Fibroblast of lung (primary cell): ENCODE measurements at regions not wholly inside any gene's neighbourhood (a gene's known extent, or its start where the extent isn't known, plus 50 kb on each side); places are given as distances from the start of the nearest gene placed in this dataset.

Experiments
- DNase-seq, 2 donors: peaks; one replicate each; pipeline versions ENCODE4 v3.0.0 to v3.0.0-alpha.2; 2010; ENCODE audit warnings: low read depth in 2 of 2
- H2AFZ ChIP-seq: 2 replicates; pipeline ENCODE4 v1.5.1; 2012; ENCODE audit warnings: low read length, control low read depth, inconsistent platforms
- H3K27ac ChIP-seq: 2 replicates; pipeline ENCODE4 v1.5.1; 2011; ENCODE audit warnings: low read length, control low read depth; ENCODE audit not compliant: insufficient read depth
- H3K27me3 ChIP-seq: 2 replicates; pipeline ENCODE4 v1.5.1; 2011; ENCODE audit warnings: mild to moderate bottlenecking, low read length; ENCODE audit not compliant: control insufficient read depth, insufficient read depth
- H3K36me3 ChIP-seq: 2 replicates; pipeline ENCODE4 v1.5.1; 2011; ENCODE audit warnings: low read length; ENCODE audit not compliant: control insufficient read depth, insufficient read depth
- H3K4me1 ChIP-seq: 2 replicates; pipeline ENCODE4 v1.5.1; 2011; ENCODE audit warnings: low read length; ENCODE audit not compliant: control insufficient read depth, insufficient read depth; ENCODE audit errors: extremely low read depth
- H3K4me2 ChIP-seq: 2 replicates; pipeline ENCODE4 v1.5.1; 2011; ENCODE audit warnings: low read length, control low read depth; ENCODE audit not compliant: insufficient read depth; ENCODE audit errors: extremely low read depth
- H3K4me3 ChIP-seq, 4 experiments: fragments of 200-600 bp in 1 of 4; sonication (generic) in 1 of 4; replicated peaks in 1 of 4; 2 replicates each; pipeline ENCODE4 v1.5.1; 2011 to 2016; ENCODE audit warnings: low read length in 4 of 4, low read depth in 3 of 4, mild to moderate bottlenecking in 3 of 4, control low read depth in 2 of 4, inconsistent platforms in 1 of 4, mixed read lengths in 1 of 4; ENCODE audit not compliant: insufficient read depth in 1 of 4; ENCODE audit errors: control extremely low read depth in 1 of 4
- H3K79me2 ChIP-seq: 2 replicates; pipeline ENCODE4 v1.5.1; 2012; ENCODE audit warnings: mild to moderate bottlenecking, low read length, inconsistent platforms; ENCODE audit not compliant: control insufficient read depth, insufficient read depth
- H3K9ac ChIP-seq: 2 replicates; pipeline ENCODE4 v1.5.1; 2011; ENCODE audit warnings: mild to moderate bottlenecking, low read length, control low read depth; ENCODE audit not compliant: insufficient read depth
- H3K9me3 ChIP-seq: 2 replicates; pipeline ENCODE4 v1.5.1; 2012; ENCODE audit warnings: low read depth, low read length; ENCODE audit not compliant: control insufficient read depth, insufficient read depth
- H4K20me1 ChIP-seq: 2 replicates; pipeline ENCODE4 v1.5.1; 2011; ENCODE audit warnings: low read length; ENCODE audit not compliant: control insufficient read depth, insufficient read depth; ENCODE audit errors: extremely low read depth
- CTCF ChIP-seq, 2 donors: IDR thresholded peaks in 1 of 2; conservative IDR thresholded peaks in 1 of 2; 1 replicate in 1 of 2; 2 replicates in 1 of 2; pipeline ENCODE4 v1.5.1; 2011 to 2012; ENCODE audit warnings: low read length in 2 of 2, control low read depth in 1 of 2, inconsistent platforms in 1 of 2, low read depth in 1 of 2, mild to moderate bottlenecking in 1 of 2
- EZH2 ChIP-seq: IDR thresholded peaks from 2 replicates; pipeline ENCODE4 v1.5.1; 2012; ENCODE audit warnings: low read length, control low read depth, mild to moderate bottlenecking; ENCODE audit errors: missing control alignments

GRCh38 chr6:112774319-112774718 lies 427.2 kb downstream of the RFPL4B start:
- H3K9ac ChIP-seq = no peak overlapping the region
- TF ChIP-seq CTCF (conservative IDR thresholded peaks at IDR 0.05 in 1 of 2, IDR thresholded peaks at IDR 0.05 in 1 of 2; ENCODE audit: low read depth in 1 of 2, low read length in 2 of 2) (no peak), EZH2 (no peak)
- DNase-seq = no peak
- no peak overlapping the region for H2AFZ ChIP-seq
- no peaks in the 10 kb centered on the region for H3K9me3 ChIP-seq
- H3K27me3 ChIP-seq = no peaks in the 10 kb centered on the region
- no peak overlapping the region for H3K4me2 ChIP-seq
- no peaks in the 10 kb centered on the region for H3K79me2 ChIP-seq
- H3K27ac ChIP-seq = no peak overlapping the region
- no peaks in the 10 kb centered on the region for H4K20me1 ChIP-seq
- no peaks in the 10 kb centered on the region for H3K4me1 ChIP-seq
- no peaks in the 10 kb centered on the region for H3K36me3 ChIP-seq
- H3K4me3 ChIP-seq = no peak overlapping the region

DNA sequence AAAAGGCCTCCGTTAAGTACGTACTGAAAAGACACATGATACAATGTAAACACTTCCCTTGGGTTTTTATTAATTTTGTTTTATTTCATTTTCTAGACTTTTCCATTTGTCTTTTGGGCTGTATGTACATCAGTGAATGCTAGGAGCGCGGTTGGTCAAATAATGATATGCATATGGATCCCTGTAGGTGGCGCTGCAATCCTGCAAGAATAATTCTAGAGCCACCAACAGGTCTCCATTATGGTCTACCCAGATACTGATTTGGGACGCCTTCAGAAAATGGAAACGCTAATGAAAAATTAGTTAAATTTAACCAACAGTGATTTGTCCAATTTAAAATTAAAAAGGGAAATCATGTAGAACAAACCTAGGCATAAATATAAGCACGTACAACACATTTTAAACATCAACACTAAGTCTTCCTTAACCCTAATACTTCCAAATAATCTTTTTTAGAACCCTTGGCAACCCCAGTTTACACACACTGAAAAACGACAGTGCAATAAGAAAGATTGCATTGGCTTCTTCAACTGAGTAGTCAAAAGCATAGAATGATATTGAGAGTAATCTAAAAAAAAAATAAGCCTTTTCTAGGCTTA lies 433.5 kb downstream of the RFPL4B start:
- no peak overlapping the region for H3K4me3 ChIP-seq
- no peak for TF ChIP-seq EZH2
- peak; percentile 67 to 73 for TF ChIP-seq CTCF (conservative IDR thresholded peaks at IDR 0.05 in 1 of 2, IDR thresholded peaks at IDR 0.05 in 1 of 2; ENCODE audit: low read depth in 1 of 2, low read length in 2 of 2)
- H3K9me3 ChIP-seq = no peaks in the 10 kb centered on the region
- H3K9ac ChIP-seq = no peak overlapping the region
- no peaks in the 10 kb centered on the region for H3K4me1 ChIP-seq
- no peak overlapping the region for H3K27ac ChIP-seq
- no peaks in the 10 kb centered on the region for H3K36me3 ChIP-seq
- no peaks in the 10 kb centered on the region for H4K20me1 ChIP-seq
- peak; percentile 78 to 89 for DNase-seq
- H3K4me2 ChIP-seq = no peak overlapping the region
- no peaks in the 10 kb centered on the region for H3K79me2 ChIP-seq
- H2AFZ ChIP-seq = no peak overlapping the region
- no peaks in the 10 kb centered on the region for H3K27me3 ChIP-seq

GRCh38 chr6:112781241-112781640 lies 434.1 kb downstream of the RFPL4B start:
- Histone ChIP-seq H3K79me2 (no peaks in the 10 kb centered on the region), H3K27me3 (no peaks in the 10 kb centered on the region), H3K4me2 (no peak overlapping the region), H2AFZ (no peak overlapping the region), H3K36me3 (no peaks in the 10 kb centered on the region), H3K9me3 (no peaks in the 10 kb centered on the region), H3K4me1 (no peaks in the 10 kb centered on the region), H4K20me1 (no peaks in the 10 kb centered on the region), H3K4me3 (no peak overlapping the region), H3K27ac (no peak overlapping the region), H3K9ac (no peak overlapping the region)
- peak; percentile 37 to 51 for DNase-seq
- TF ChIP-seq EZH2 = no peak
- no peak for TF ChIP-seq CTCF (conservative IDR thresholded peaks at IDR 0.05 in 1 of 2, IDR thresholded peaks at IDR 0.05 in 1 of 2; ENCODE audit: low read depth in 1 of 2, low read length in 2 of 2)
